ENCODE measurements at regions not wholly inside any gene's neighbourhood (a gene's known extent, or its start where the extent isn't known, plus 50 kb on each side); places are given as distances from the start of the nearest gene placed in this dataset.

GRCh38 chr9:81379655-81380054 is 309.7 kb downstream of the TLE1 start:
- no peak for DNase-seq (ENCODE audit: low spot score)
- no peak for ATAC-seq (ENCODE audit: low FRiP score)
- TF ChIP-seq CTCF (IDR thresholded peaks at IDR 0.05), result no peak

GRCh38 chr9:81377921-81378320 is 311.4 kb downstream of the TLE1 start:
- DNase-seq (ENCODE audit: low spot score), result no peak
- TF ChIP-seq CTCF (IDR thresholded peaks at IDR 0.05), result no peak
- ATAC-seq (ENCODE audit: low FRiP score), result no peak

GRCh38 chr9:81377320-81377719 is 312.0 kb downstream of the TLE1 start:
- no peak for TF ChIP-seq CTCF (IDR thresholded peaks at IDR 0.05)
- DNase-seq (ENCODE audit: low spot score) (no peak), ATAC-seq (ENCODE audit: low FRiP score) (no peak)

- DNase-seq (ENCODE audit: low spot score), result no peak
- TF ChIP-seq CTCF (IDR thresholded peaks at IDR 0.05), result no peak
- ATAC-seq (ENCODE audit: low FRiP score), result peak; percentile 22
Observed at GRCh38 chr9:81375187-81376100, 313.9 kb downstream of the TLE1 start.

GRCh38 chr9:81374459-81375186 is 314.7 kb downstream of the TLE1 start:
- TF ChIP-seq CTCF (IDR thresholded peaks at IDR 0.05), result no peak
- DNase-seq (ENCODE audit: low spot score) (no peak), ATAC-seq (ENCODE audit: low FRiP score) (no peak)

GRCh38 chr9:81373294-81373693 is 316.1 kb downstream of the TLE1 start:
- DNase-seq (ENCODE audit: low spot score) (no peak), ATAC-seq (ENCODE audit: low FRiP score) (no peak)
- TF ChIP-seq CTCF (IDR thresholded peaks at IDR 0.05), result no peak
